GM04504 (cell line): ENCODE measurements at regions not wholly inside any gene's neighbourhood (a gene's known extent, or its start where the extent isn't known, plus 50 kb on each side); places are given as distances from the start of the nearest gene placed in this dataset.
A peak's percentile ranks its signal among the peaks of the same experiment; 100 is the strongest.

Experiments
- DNase-seq: peaks from one replicate; pipeline ENCODE4 v3.0.0-alpha.2; 2012; ENCODE audit warnings: low read depth

DNA sequence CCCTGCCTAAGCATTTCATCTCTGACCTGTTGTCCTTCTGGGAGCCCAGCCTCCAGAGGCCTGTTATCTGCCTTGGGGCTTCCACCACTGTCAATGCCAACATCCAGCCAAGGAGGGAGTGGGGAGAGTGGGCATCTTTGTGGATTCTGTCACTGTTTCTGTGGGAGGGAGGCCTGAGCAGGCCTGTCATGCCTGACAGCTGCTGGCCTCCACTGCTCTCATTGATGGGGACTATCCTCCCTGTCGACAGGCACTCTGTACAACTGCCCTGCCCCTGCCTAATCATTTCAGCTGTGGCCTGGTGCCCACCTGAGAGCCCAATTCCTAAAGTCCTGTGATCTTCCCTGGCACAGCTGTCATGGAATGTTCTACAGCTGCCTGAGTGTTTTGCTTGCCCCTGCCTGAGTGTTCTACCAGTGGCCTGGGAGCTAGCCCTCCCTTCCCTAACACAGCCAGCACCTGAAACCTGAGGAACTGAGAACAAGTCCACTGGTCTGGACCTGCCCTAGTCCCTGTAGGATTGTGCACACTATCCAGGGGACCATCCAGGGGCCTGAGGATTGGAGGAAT lies 145.3 kb downstream of the FAM83B start:
- no peak for DNase-seq

DNA sequence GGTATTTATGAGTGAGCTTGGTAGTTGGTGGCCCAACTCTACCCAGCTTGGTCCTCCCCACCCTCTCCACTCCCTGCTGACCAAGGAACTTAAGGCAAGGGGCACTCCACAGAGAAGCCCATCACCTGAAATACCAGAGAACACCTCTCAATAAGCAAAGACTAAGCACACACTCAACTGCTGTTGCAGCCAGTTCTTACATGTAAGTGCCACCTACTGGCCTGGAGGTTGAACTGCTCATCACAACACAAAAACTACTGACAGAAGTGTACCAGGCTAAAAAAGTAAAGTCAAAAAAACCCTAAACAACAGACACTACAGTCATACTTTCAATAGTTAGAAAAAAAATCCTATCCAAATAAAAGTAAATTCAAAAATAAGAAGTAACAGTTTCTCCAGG lies 146.2 kb downstream of the FAM83B start:
- DNase-seq, result no peak

DNA sequence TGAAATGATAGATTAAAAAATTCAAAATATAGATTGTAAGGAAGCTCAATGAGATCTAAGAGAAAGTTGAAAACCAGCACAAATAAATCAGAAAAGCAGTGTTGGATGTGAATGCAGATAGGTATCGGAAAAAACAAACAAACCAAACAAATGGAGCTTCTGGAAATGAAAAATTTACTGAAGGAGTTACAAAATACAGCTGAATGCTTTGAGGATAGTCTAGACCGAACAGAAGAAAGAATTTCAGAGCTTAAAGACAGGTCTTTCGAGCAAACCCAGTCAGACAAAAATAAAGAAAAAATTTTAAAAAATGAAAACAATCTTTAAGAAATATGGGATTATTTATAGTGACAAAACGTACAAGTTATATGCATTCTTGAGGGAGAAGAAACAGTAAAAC lies 146.7 kb downstream of the FAM83B start:
- DNase-seq, result no peak

DNA sequence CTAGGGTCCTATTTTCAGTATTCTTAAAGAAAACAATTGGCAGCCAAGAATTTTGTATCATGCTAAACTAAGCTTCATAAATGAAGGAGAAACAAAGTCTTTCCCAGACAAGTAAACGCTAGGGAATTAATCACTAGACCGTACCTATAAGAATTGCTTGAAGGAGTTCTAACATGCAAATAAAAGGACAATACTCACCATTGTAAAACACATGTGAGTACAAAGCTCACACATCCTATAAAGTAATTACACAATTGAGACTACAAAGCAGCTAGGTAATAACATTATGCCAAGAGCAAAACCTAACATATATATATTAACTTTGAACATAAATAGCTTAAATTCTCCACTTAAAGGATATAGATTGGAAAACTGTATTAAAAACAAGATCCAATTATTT lies 147.4 kb downstream of the FAM83B start:
- no peak for DNase-seq

DNA sequence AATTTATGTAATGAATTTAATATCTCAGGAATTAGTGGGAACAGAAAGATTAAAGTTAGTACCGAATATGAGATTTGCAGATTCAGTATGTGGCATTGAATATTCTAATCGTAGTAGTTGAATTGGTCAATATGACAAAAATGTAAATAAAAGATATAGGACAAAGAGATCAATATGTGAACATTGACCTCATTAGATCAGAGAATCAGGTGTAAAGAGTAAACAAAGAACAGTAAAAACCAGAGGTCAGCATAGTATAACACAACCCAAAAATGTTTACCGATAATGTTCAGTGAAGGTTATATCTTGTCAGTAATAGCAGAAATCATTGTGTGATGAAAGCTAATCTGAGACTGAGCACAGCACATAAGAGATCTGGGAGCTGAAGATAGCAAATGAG lies 152.0 kb downstream of the FAM83B start:
- DNase-seq, result no peak

DNA sequence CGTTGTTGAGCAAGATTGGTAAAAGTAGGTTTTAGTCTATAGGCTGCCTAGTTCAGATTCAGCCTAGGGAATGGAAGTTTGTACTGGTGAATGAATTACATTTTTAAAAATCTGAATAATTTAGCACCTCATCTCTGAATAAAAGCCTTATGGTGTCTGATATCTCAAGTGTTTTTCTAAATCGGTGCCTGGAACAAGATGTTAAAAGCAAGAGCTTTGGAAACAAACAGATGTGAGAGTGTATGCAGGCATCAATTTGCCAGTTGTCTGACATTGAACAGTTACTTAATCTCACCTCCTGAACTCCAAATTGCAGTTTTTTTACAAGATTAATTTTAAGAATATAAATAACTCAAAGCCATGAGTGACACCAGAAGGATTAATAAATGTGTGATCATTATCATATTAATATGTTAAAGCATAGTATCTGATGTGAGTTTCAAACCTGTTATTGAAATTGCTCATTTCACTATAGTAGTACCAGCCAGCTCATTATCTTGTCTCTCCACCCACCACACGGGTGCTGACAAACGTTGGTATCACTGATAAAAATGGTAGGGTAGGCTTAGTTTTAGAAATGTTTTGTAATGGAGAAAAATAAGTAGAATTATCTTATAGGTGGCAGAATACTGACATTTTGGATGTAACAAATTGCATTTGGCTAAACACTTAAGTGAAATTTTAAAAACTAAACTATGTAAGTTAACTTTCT lies 157.3 kb downstream of the FAM83B start:
- DNase-seq, result no peak

DNA sequence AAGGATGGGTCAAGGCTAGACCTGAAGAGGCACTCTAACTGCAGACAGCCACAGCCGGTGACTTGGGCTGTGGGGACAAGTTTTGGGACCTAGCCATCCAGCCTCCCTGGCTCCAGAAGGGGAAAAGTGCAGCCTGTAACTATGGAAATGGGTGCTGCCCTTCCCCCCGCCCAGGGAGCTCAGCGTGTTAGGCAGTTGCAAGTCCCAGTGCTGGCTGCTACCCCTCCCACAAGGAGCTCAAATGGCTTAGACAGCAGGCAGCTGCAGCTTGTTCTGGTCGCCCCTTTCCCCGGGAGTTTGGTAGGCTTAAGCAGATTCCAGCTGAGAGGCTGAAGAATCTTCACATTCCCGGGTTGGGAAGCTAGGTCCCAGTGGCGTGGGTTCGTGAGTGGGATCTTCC lies 162.6 kb downstream of the FAM83B start:
- DNase-seq, result no peak

DNA sequence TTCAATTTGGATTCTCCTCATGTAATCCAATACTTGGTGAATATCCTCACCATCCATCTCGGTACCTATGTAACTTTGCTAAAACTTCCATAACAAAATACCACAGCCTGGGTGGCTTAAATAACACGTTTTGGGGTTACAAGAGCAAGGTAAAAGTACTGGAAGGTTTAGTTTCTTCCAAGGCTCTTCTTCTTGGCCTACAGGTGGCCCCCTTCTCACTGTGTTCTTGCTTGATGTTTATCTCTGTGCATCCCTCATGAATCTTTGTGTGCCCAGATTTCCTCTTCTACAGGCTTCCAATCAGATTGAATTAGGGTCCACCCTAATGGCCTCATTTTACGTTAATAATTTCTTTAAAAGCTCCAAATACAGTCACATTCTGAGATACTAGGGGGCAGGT lies 163.3 kb upstream of the HCRTR2 start:
- DNase-seq, result no peak

DNA sequence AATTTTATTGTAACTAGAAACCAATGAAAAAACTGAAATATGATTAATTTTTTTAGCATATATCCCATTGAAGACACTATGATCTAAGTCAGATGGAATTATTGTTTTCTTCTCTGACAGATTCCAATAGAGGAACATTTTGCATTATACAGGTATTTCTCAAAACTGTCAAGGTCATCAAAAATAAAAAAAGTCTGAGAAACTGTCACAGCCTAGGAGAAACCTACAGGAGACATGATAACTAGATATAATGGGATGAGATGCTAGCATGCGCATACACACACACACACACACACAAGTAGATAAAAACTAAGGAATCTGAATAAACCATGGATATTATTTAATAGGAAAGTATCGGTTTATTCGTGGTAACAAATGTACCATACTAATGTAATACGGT lies 161.9 kb upstream of the HCRTR2 start:
- DNase-seq, result no peak

DNA sequence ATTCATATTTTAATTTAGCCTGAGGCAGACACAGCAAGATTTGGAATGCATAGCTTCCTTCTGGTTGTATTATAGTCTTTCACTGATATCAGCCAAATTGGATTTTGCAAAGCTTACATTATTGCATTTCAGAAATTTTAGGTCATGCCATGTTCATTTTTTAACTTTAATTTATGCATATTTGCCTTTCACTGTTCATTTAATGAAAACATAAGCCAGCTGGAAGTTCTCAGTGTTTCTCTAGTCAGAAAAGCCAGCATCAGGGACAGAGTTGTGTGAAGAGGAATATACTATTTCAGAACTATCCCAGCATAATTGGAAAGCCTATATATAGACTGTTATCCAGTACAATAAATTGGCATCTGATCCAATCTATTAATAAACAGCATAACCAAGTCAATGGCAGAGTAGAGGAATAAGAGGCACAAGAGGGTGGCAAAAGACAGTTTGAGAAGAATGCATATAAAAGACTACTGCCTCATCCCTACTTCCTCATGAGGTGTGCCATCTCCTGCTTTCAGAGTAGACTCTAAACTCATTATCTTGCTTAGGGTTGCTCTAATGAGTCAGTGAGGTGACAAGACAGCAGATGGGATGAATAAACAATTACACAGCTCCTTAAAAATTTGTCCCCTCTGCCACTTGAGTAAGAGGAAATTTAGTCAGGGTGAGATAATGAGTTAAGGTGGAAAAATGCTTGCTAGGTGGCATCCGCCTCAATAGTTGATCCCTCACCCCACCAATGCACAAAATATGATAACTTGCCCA lies 159.8 kb upstream of the HCRTR2 start:
- DNase-seq, result no peak

DNA sequence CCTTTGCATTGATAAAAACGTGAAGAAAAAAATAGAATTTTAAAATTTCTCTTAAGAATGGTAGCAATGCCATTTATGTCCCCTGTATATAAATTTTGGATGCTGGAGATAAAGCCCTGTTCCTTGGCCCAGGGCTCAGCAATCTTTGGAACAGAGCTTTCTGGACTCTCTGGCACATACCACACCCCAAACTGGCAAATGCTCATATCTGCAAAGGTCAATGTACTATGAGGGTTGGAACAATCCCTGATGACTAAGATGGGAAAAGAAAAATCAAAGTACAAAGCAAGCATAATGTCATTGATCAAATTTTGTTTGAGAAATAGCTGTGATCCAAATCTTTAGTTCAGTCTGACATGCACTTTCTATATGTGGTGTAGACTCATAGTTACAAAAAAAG lies 158.1 kb upstream of the HCRTR2 start:
- no peak for DNase-seq

DNA sequence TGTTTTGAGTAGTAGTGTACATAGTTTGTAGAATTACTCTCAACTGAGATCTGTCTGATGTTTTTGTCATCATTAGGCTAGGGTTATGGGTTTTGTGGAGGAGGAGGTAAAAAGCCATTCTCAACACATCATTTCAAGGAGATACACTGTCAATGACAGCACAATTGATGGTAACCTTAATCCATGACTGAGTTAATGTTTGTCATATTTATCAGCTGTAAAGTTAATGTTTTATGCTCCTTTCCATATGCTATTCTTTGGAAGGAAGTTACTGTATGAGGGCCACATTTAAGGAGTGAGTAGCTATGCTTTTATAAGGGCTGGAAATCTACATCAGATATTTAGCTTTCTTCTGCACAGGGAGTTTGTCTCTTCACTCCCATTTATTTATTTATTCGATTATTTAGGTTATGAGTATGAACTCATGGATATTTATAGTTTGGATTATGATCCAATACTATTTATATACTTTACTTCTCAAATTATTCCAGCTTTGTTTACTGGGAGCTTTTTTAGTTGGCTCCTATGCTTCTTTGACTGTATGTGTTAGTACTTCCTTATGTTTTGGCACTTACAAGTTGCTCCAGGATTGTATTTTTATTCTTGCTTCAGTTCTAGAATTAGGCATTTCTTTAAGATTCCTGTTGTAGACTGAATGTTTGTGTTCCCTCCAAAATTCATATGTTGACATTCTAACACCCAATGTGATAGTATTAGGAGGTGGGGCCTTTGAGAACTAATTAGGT lies 156.6 kb upstream of the HCRTR2 start:
- no peak for DNase-seq

DNA sequence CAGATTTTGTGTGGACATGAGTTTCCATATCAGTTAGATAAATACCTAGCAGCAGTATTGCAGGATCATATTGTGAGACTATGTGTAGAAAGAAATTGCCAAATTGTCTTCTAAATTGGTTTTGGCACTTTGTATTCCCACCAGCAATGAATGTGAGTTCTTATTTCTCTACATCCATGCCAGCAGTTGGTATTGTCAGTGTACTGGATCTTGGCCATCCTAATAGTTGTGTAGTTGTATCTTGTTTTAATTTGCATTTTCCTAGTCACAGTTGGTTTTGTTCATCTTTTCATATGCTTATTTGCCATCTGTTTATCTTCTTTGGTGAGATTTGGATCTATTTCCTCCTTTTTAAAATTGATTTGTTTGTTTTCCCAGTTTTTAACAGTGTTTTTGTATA lies 154.7 kb upstream of the HCRTR2 start:
- no peak for DNase-seq

DNA sequence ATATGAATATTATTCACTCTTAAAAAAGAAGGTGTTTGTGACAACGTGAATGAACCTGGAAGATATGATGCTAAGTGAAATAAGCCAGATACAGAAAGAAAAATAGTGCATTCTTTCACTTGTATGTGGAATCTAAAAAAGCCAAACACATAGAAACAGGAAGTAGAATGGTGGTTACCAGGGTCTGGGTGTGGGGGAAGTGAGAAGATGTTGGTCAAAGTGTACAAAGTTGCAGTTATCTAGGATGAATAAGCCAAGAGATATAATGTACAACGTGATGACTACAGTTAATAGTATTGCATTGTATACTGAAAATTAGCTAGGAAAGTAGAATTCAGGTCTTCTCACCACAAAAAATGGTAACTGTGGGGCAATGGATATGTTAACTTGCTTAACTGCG lies 151.1 kb upstream of the HCRTR2 start:
- no peak for DNase-seq

DNA sequence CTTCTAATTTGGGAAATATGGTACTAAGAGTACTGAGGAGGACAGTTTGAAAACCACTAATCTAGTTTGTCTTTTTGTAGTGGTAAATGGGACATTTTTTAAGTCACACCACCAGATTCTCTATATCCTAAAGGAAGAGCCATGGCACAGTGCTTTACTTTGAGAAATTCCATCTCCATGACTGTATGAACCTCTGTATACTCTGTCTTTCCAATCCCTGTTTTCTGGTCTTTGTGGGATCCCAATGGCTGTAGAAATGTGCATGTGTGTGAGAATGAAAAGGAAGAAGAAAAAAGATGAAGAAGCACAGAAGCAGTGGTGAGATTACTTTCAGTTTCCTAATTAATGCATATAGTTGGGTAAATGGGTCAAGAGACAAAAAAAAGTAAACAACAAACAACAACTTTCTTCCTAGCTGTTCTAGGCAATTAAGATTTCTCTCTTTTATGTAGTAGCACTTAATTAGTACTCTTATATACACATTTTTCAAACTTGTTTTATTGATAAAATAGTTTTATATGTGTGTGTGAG lies 141.2 kb upstream of the HCRTR2 start:
- DNase-seq, result no peak

DNA sequence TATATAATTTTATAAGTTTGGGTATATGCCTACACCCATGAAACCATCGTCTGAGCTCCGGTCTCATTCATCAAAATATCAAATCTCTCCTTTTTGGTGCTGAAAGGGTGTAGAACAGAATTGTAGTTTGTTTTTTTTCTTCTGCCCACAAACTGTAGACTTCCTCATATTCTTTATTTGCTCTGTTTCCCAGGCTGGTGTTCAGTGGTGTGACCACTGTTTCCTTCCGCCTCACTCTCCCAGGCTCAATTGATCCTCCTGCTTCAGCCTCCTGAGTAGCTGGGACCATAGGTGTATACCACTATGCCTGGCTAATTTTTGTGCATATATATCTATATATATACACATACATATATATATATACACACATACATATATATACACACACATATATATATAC lies 139.6 kb upstream of the HCRTR2 start:
- no peak for DNase-seq

DNA sequence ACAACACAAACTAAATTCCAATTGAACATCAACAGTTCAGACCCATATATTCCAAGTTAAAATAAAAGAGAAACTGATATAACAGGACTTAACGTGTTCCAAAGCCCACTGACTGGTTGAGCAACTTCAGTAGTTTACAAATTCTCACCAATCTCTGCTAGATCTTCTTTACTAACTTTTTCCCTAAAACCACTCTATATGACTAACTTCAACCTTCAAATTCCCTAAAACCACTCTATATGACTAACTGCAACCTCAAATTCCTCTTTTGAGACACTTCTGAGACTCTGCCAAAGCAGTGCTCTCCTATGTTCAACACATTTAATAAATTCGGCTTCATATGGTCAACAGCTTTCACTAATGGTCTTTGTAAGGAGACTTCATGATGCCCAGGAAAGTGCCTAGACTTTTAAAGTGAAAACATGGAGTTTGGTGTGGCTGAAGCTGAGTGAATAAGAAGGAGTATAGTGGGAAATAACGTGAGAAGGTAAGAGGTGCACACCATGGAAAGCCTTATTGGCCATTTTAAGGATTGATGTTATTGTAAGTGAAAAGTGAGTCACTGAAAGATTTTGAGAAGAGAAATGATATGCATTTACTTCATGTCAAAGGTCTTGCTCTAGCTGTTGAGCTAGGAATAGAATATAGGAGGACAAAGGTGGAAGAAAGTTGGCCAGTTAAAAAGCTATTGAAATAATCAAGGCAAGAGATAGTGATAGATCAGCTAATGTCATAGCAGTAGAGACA lies 134.0 kb upstream of the HCRTR2 start:
- DNase-seq, result peak; percentile 80

DNA sequence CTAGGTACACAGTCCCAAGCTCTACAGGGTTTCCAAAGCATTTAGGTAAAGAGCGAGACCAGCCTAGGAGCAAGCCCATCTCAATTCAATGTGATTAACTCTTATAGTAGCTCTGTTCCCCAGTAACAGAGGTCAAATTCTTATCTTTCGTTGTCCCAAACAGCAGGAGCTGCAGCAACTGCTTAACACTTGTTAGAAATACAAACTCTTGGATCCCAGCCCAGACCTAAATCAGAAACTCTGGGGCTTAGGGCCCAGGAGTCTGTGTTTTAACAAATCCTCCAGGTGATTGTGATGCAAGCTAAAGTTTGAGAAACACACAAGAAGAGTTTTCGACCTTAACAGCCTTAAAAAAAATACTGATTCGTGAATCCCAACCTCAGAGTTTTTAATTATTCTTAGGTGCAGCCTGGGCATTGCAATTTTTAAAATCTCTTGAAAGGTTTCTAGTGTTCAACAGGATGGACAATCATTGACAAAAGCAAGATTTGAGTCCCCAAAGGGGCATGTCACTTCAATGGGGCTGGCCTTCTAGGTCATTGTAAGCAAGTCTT lies 127.4 kb upstream of the HCRTR2 start:
- no peak for DNase-seq

DNA sequence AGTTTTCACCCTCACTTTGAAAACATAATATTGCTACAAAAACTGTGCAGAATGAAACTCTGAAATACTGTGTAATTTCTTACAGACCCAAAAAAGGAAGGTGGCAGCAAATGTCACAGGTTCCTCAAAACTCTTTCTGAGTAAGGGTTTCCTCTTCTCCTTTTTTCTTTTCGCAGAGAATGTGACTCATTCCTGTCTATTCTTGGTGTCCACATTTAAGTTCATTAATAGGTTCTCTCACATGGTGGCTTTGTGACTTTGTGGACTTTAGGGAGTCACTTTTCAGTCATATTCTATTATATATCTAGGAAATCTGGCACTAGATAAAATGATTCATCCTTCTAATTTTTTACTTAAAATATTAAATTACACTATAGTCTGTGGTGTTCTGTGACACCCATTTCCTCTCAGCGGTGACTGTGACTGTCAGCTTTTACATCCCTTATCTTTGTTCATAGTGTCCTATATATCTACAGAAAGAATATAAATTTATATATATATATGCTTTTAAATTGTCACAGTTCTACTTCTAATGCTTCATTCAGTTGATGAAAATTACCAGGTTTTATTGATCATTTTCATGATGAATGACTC lies 126.8 kb upstream of the HCRTR2 start:
- DNase-seq, result no peak

DNA sequence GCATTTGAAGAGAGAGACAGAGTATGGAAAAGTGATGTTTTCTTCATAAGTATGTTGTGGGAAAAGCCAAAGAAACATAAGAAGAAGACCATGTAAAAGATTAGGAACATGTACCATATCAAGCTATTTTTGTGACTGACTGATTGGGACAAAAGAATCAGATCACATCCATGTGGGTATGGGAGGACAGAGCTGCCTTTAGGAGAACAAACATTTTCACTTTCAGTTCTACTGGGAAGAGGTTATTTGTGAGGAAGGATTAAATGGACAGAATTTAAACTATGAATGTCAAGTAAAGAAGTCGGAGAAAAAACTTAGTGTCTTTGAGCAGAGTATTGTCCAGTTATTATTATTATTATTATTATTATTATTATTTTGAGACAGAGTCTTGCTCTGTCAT lies 124.4 kb upstream of the HCRTR2 start:
- DNase-seq, result no peak

DNA sequence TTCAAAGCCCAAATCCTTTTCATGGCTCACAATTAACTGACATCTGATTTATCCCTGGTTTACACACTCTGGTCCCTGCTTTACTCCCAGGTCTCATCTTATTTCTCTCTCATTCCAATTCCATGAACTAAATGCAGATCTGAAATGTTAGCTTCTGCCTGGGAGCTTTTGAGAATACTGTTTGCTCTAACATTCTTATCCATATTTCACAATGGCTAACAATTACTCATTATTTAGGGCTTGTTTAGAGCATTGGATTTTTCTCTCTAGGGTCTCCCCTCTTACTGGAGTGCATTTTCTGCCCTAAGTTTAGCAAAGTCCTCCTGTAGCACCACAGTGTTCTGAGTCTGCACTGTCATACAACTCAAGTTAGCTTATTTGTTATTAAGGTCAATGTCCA lies 121.5 kb upstream of the HCRTR2 start:
- no peak for DNase-seq
